ENCODE measurements at regions not wholly inside any gene's neighbourhood (a gene's known extent, or its start where the extent isn't known, plus 50 kb on each side); places are given as distances from the start of the nearest gene placed in this dataset.
"Not testable (repeated sequence)": the region's sequence is repeated elsewhere in the genome, so short reads cannot be mapped to it uniquely, and the experiment has no call there.

- TF ChIP-seq, protein P1, sequence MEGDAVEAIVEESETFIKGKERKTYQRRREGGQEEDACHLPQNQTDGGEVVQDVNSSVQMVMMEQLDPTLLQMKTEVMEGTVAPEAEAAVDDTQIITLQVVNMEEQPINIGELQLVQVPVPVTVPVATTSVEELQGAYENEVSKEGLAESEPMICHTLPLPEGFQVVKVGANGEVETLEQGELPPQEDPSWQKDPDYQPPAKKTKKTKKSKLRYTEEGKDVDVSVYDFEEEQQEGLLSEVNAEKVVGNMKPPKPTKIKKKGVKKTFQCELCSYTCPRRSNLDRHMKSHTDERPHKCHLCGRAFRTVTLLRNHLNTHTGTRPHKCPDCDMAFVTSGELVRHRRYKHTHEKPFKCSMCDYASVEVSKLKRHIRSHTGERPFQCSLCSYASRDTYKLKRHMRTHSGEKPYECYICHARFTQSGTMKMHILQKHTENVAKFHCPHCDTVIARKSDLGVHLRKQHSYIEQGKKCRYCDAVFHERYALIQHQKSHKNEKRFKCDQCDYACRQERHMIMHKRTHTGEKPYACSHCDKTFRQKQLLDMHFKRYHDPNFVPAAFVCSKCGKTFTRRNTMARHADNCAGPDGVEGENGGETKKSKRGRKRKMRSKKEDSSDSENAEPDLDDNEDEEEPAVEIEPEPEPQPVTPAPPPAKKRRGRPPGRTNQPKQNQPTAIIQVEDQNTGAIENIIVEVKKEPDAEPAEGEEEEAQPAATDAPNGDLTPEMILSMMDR (IDR thresholded peaks at IDR 0.05; ENCODE audit: insufficient read depth, low read depth, low read length) = not testable (repeated sequence)
- not testable (repeated sequence) for TF ChIP-seq EZH2 (IDR thresholded peaks at IDR 0.05; ENCODE audit: insufficient read depth, low read length)
These were observed 1041.5 kb downstream of the SLC6A15 start for GRCh38 chr12:83870921-83871599.

All from astrocyte (in vitro differentiated cells and primary cell).